Coronary artery (tissue), 2 donors: ENCODE measurements at regions not wholly inside any gene's neighbourhood (a gene's known extent, or its start where the extent isn't known, plus 50 kb on each side); places are given as distances from the start of the nearest gene placed in this dataset.

Source experiments
- DNase-seq: peaks from one replicate; pipeline ENCODE4 v3.0.0-alpha.2; 2017; ENCODE audit warnings: low spot score
- H3K27ac ChIP-seq, 2 donors: fragments of 200-600 bp; sonication (generic); one replicate each; pipeline ENCODE4 v1.5.1; 2016 to 2019
- H3K4me3 ChIP-seq: fragments of 200-600 bp; sonication (generic); 2 replicates; pipeline ENCODE4 v1.5.1; 2016; ENCODE audit warnings: mild to moderate bottlenecking, moderate library complexity
- TF ChIP-seq, protein P1 (sequence below): fragments of 200-600 bp; sonication (generic); IDR thresholded peaks from one replicate; pipeline ENCODE4 v1.5.1; 2019; ENCODE audit warnings: antibody characterized with exemption

DNA sequence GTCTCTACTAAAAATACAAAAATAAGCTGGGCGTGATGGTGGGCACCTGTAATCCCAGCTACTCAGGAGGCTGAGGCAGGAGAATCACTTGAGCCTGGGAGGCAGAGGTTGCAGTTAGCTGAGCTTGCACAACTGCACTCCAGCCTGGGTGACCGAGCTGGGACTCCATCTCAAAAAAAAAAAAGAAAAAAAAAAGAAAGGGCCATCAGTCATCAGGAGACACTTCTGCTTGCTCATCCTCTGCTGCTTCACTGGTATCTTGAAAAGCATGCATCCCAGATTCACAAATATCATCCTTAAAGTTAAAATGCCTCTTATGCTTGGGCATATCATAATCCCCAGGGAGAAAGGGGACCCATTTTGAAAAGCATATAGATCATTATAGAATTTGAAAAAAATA, 176.6 kb upstream of the NR2F2 start:
- Histone ChIP-seq H3K27ac (no peak overlapping the region), H3K4me3 (no peak overlapping the region)
- TF ChIP-seq, protein P1, sequence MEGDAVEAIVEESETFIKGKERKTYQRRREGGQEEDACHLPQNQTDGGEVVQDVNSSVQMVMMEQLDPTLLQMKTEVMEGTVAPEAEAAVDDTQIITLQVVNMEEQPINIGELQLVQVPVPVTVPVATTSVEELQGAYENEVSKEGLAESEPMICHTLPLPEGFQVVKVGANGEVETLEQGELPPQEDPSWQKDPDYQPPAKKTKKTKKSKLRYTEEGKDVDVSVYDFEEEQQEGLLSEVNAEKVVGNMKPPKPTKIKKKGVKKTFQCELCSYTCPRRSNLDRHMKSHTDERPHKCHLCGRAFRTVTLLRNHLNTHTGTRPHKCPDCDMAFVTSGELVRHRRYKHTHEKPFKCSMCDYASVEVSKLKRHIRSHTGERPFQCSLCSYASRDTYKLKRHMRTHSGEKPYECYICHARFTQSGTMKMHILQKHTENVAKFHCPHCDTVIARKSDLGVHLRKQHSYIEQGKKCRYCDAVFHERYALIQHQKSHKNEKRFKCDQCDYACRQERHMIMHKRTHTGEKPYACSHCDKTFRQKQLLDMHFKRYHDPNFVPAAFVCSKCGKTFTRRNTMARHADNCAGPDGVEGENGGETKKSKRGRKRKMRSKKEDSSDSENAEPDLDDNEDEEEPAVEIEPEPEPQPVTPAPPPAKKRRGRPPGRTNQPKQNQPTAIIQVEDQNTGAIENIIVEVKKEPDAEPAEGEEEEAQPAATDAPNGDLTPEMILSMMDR = no peak
- no peak for DNase-seq

DNA sequence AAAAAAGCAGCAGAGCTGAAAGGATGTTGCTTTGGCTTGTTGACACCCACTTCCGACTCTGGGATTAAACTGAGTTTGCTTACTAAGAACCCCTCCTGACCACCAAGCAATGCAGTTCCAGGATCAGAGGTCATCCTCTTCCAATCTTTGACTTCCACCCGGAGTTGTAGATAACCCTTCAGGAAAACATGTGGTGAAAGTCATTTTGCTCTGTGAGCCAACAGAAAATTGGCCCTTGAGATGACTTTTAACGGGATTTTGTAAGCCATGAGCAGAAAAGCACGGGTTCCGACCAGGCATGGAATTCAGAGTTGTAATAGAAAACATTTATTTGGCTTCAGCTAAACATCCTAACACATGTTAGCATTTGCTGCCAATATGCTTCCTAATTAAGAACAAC, 171.6 kb upstream of the NR2F2 start:
- no peak for DNase-seq
- Histone ChIP-seq H3K4me3 (no peak overlapping the region), H3K27ac (peak overlapping the region; percentile 40 to 52)
- TF ChIP-seq, protein P1 = no peak

DNA sequence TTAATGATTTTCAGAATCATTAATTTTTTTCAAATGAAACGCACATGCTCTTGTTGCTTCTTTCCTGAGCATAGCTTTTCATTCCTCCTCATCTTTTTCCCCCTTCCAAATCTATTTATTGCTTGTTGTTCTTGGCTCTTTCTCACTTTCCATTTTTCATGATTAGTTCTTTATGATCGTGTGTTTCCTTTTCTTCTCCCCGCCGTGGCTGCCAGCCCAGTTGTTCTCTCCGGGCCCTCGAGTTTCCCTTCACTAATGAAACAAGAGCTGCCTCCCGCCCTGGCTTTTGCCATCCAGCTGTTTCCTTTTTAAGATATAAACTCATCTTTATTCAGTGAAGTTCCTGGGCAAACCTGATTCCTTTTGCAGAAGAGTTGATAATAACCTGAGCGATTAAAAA, 170.2 kb upstream of the NR2F2 start:
- TF ChIP-seq, protein P1 = no peak
- H3K4me3 ChIP-seq = peak overlapping the region; percentile 18
- H3K27ac ChIP-seq = peak overlapping the region; percentile 23 to 40
- no peak for DNase-seq

DNA sequence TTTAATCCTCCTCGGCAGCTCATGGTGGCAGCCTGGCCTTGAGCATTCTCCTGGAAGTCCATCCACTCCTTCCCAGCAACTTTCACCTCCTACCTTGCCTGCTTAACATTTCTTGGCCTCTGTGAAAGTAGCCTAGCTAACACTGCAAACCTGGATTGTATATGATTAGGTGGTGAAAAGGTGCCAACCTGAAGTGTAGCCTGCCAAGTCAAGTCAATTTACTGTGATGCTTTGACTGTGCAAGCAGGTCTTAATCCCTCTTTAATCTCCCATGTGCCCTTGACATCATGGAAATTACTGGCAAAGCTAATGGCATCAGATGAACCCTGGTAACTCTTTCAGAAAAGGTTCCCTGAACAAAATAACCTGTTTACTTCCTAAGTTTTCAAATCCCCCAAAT, 169.7 kb upstream of the NR2F2 start:
- DNase-seq = no peak
- Histone ChIP-seq H3K27ac (peak overlapping the region; percentile 23 to 40), H3K4me3 (no peak overlapping the region)
- TF ChIP-seq, protein P1 = no peak

DNA sequence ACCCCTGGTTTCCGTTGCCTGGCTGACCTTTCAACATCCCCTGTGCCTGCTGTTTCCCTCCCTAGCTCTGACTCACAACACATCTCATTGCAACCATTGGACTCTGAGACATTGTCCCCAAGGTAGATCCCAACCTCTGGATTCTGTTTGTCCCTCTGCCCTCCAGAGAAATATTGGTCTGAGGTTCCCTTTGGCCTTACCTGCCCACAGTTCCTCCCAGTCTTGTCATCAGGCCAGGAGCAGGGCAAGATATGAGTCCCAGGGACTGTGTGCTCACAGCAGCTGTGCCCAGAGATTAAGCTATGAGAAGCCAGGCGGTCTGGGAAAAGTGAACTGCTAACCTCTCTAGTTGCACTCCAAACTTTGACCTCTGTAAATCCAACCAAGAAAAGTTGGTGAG, 168.2 kb upstream of the NR2F2 start:
- H3K4me3 ChIP-seq = no peak overlapping the region
- TF ChIP-seq, protein P1 = no peak
- DNase-seq = no peak
- no peak overlapping the region for H3K27ac ChIP-seq

DNA sequence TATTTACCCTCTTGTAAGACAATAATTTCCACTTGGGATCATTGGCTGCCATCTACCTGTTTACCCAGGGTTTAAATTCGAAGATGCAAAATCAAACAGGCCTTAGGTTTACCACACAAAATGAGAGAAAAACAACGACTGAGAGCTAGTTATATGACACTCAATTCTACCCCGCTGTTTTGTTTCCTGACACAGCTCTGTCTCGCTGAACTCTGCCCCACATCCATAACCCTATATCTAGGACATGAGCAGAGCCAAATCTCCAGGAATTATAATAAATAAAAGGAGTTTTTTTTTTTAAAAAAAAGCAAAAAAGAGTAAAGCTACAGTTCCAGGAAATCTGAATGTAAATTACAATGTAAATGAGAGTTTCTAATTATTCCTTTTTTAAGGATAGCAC, 165.4 kb upstream of the NR2F2 start:
- Histone ChIP-seq H3K27ac (no peak overlapping the region), H3K4me3 (no peak overlapping the region)
- DNase-seq = no peak
- TF ChIP-seq, protein P1 = no peak

DNA sequence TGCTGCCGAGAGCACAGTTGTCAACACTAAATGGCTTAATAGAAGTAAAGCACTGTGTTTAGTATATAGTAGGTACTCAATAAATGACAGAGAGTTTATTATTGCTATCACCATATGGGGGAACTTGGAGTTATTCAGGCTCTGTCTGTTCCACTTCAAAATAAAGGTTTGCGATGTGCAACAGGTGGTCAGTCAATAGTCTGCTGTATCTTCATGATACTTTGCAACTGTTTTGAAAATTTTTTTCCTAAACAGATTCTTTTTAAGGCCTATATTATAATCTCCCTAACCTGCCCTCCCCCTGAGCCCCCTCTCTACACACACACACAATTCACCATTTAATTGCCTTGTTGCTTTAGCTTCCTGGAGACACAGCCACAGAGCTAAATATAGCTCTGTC, 164.7 kb upstream of the NR2F2 start:
- DNase-seq = no peak
- Histone ChIP-seq H3K4me3 (no peak overlapping the region), H3K27ac (peak overlapping the region; percentile 33 to 67)
- TF ChIP-seq, protein P1 = no peak
